Left ventricle myocardium inferior (tissue), 1 donor: ENCODE measurements at regions not wholly inside any gene's neighbourhood (a gene's known extent, or its start where the extent isn't known, plus 50 kb on each side); places are given as distances from the start of the nearest gene placed in this dataset.

Experiments
- DNase-seq: peaks from one replicate; pipeline ENCODE4 v3.0.0-alpha.2; 2020
- H3K27ac ChIP-seq: fragments of 200-600 bp; replicated peaks from 2 replicates; pipeline ENCODE4 v1.8.0; 2021
- H3K27me3 ChIP-seq: fragments of 200-600 bp; 2 replicates; pipeline ENCODE4 v1.8.0; 2021; ENCODE audit warnings: low read depth
- H3K36me3 ChIP-seq: fragments of 200-600 bp; 2 replicates; pipeline ENCODE4 v1.8.0; 2021
- H3K4me1 ChIP-seq: fragments of 200-600 bp; 2 replicates; pipeline ENCODE4 v1.8.0; 2021
- H3K4me3 ChIP-seq: fragments of 200-600 bp; 2 replicates; pipeline ENCODE4 v1.8.0; 2021; ENCODE audit warnings: mild to moderate bottlenecking, moderate library complexity
- H3K9me3 ChIP-seq: fragments of 200-600 bp; replicated peaks from 2 replicates; pipeline ENCODE4 v1.8.0; 2021
- CTCF ChIP-seq: fragments of 200-600 bp; IDR thresholded peaks from 2 replicates; pipeline ENCODE4 v1.8.0; 2021; ENCODE audit warnings: antibody characterized with exemption, mild to moderate bottlenecking, borderline replicate concordance
- intact Hi-C: fragments of 100-400 bp; cut with micrococcal nuclease; formaldehyde crosslinking; loops from one replicate; pipeline ENCODE4 v1.11.0; 2022
- donor health status: DM: no; HTN: yes; CAD: no; lungs with severe emphysema.

- Histone ChIP-seq H3K4me1 (no peaks in the 10 kb centered on the region), H3K4me3 (no peak overlapping the region), H3K27me3 (no peaks in the 10 kb centered on the region), H3K9me3 (no peaks in the 10 kb centered on the region), H3K36me3 (no peaks in the 10 kb centered on the region), H3K27ac (no peak overlapping the region)
- intact Hi-C loops: no loop called here
- DNase-seq: no peak
- TF ChIP-seq CTCF: no peak
These were observed 859.6 kb downstream of the BCL11B start for GRCh38 chr14:98412431-98412830.

GRCh38 chr14:98415766-98416165 lies 856.2 kb downstream of the BCL11B start:
- Histone ChIP-seq H3K4me3 (no peak overlapping the region), H3K4me1 (no peaks in the 10 kb centered on the region), H3K27ac (no peak overlapping the region), H3K9me3 (no peaks in the 10 kb centered on the region), H3K36me3 (no peaks in the 10 kb centered on the region), H3K27me3 (no peaks in the 10 kb centered on the region)
- no peak for DNase-seq
- intact Hi-C loops: no loop called here
- no peak for TF ChIP-seq CTCF

- Histone ChIP-seq H3K36me3 (no peaks in the 10 kb centered on the region), H3K4me3 (no peak overlapping the region), H3K27ac (no peak overlapping the region), H3K27me3 (no peaks in the 10 kb centered on the region), H3K9me3 (no peaks in the 10 kb centered on the region), H3K4me1 (no peaks in the 10 kb centered on the region)
- TF ChIP-seq CTCF: no peak
- intact Hi-C loops: no loop called here
- no peak for DNase-seq
These were observed 855.0 kb downstream of the BCL11B start for GRCh38 chr14:98417001-98417400.

- no peaks in the 10 kb centered on the region for H3K4me1 ChIP-seq
- H3K4me3 ChIP-seq: no peak overlapping the region
- TF ChIP-seq CTCF: no peak
- H3K27ac ChIP-seq: no peak overlapping the region
- no peaks in the 10 kb centered on the region for H3K36me3 ChIP-seq
- intact Hi-C loops: no loop called here
- H3K27me3 ChIP-seq: peaks cover 8% of the 10 kb centered on the region
- H3K9me3 ChIP-seq: no peaks in the 10 kb centered on the region
- DNase-seq: no peak
These were observed 843.5 kb downstream of the BCL11B start for GRCh38 chr14:98428483-98428994.

GRCh38 chr14:98433436-98433835 lies 838.6 kb downstream of the BCL11B start:
- Histone ChIP-seq H3K36me3 (no peaks in the 10 kb centered on the region), H3K9me3 (peaks cover 16% of the 10 kb centered on the region), H3K27me3 (peaks cover 5% of the 10 kb centered on the region), H3K4me1 (no peaks in the 10 kb centered on the region), H3K4me3 (no peak overlapping the region), H3K27ac (no peak overlapping the region)
- intact Hi-C loops: no loop called here
- TF ChIP-seq CTCF: no peak
- DNase-seq: no peak

GRCh38 chr14:98437113-98437512 lies 834.9 kb downstream of the BCL11B start:
- Histone ChIP-seq H3K27me3 (no peaks in the 10 kb centered on the region), H3K9me3 (peaks cover 25% of the 10 kb centered on the region), H3K4me3 (no peak overlapping the region), H3K4me1 (no peaks in the 10 kb centered on the region), H3K27ac (no peak overlapping the region), H3K36me3 (no peaks in the 10 kb centered on the region)
- no peak for DNase-seq
- intact Hi-C loops: no loop called here
- TF ChIP-seq CTCF: no peak
